ENCODE measurements at regions not wholly inside any gene's neighbourhood (a gene's known extent, or its start where the extent isn't known, plus 50 kb on each side); places are given as distances from the start of the nearest gene placed in this dataset.

DNA sequence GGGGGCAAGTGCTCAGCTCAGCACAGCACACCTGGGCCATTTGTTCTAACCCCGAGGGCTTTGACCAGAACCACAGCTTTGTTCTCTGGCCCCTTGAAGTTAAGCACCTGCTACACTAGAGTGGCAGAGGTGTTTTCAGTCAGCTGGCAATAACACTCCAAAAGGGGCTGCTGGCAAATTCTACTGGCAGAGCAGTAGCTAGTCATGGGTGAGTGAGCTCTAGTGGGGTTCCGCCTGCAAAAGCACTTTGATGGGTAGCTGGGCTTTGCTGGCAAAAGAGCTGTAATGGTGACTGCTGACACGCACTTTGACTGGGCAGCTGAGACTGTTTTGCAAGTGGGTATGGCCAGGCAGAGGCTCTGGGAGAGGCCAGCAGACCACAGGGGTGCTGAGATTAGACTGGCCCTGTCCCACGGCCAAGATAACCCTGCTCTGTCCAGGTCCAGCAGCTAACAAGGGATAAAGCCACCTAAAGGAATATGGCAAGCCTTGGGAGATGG lies 65.2 kb upstream of the TENT5D start:
- no peaks in the 10 kb centered on the region for H3K4me1 Mint-ChIP-seq (ENCODE audit: low read depth)
- DNase-seq (ENCODE audit: low spot score) = peak; percentile 53
- no peaks in the 10 kb centered on the region for H3K36me3 Mint-ChIP-seq (ENCODE audit: low read depth)
- no peaks in the 10 kb centered on the region for H3K27me3 Mint-ChIP-seq (ENCODE audit: low read depth)
- no peak overlapping the region for H3K4me3 Mint-ChIP-seq (ENCODE audit: unreplicated experiment)
- peaks cover 40% of the 10 kb centered on the region for H3K9me3 Mint-ChIP-seq (ENCODE audit: low read depth)
- H3K27ac Mint-ChIP-seq (ENCODE audit: unreplicated experiment) = no peak overlapping the region
- TF ChIP-seq, protein P1, sequence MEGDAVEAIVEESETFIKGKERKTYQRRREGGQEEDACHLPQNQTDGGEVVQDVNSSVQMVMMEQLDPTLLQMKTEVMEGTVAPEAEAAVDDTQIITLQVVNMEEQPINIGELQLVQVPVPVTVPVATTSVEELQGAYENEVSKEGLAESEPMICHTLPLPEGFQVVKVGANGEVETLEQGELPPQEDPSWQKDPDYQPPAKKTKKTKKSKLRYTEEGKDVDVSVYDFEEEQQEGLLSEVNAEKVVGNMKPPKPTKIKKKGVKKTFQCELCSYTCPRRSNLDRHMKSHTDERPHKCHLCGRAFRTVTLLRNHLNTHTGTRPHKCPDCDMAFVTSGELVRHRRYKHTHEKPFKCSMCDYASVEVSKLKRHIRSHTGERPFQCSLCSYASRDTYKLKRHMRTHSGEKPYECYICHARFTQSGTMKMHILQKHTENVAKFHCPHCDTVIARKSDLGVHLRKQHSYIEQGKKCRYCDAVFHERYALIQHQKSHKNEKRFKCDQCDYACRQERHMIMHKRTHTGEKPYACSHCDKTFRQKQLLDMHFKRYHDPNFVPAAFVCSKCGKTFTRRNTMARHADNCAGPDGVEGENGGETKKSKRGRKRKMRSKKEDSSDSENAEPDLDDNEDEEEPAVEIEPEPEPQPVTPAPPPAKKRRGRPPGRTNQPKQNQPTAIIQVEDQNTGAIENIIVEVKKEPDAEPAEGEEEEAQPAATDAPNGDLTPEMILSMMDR (IDR thresholded peaks at IDR 0.05) = no peak
